ENCODE measurements at regions not wholly inside any gene's neighbourhood (a gene's known extent, or its start where the extent isn't known, plus 50 kb on each side); places are given as distances from the start of the nearest gene placed in this dataset.

- no TSS peak for BruUV-seq (replicated peaks)
- Histone ChIP-seq H3K27me3 (ENCODE audit: insufficient read depth, low read depth) (peaks cover 58% of the 10 kb centered on the region), H2AFZ (no peak overlapping the region), H3K4me1 (replicated peaks; ENCODE audit: insufficient read depth) (no peaks in the 10 kb centered on the region), H3K36me3 (ENCODE audit: low read depth) (no peaks in the 10 kb centered on the region), H3K79me2 (ENCODE audit: low read depth) (no peaks in the 10 kb centered on the region), H3K27ac (no peak overlapping the region), H3K4me3 (no peak overlapping the region), H3F3A (ENCODE audit: insufficient read depth, low read depth) (no peaks in the 10 kb centered on the region), H3K4me2 (no peak overlapping the region), H3K9me3 (ENCODE audit: insufficient read depth, low read depth) (no peaks in the 10 kb centered on the region), H3K9me2 (ENCODE audit: insufficient read depth) (no peaks in the 10 kb centered on the region), H4K20me1 (ENCODE audit: insufficient read depth) (no peaks in the 10 kb centered on the region)
- ChIA-PET CTCF (no interaction called here), POLR2A (ENCODE audit: unreplicated experiment) (no interaction called here)
- TF ChIP-seq CTCF (conservative IDR thresholded peaks at IDR 0.05) (no peak), EZH2 (IDR thresholded peaks at IDR 0.05; ENCODE audit: low read depth) (no peak)
- no peak for DNase-seq
- intact Hi-C loops (cut with micrococcal nuclease; ENCODE audit: unreplicated experiment): no loop called here
These were observed 101.8 kb upstream of the CCND2 start for GRCh38 chr12:4171742-4172141.

GRCh38 chr12:4169959-4170358 lies 103.6 kb upstream of the CCND2 start:
- Histone ChIP-seq H3K36me3 (ENCODE audit: low read depth) (no peaks in the 10 kb centered on the region), H4K20me1 (ENCODE audit: insufficient read depth) (no peaks in the 10 kb centered on the region), H3K27ac (no peak overlapping the region), H3K4me2 (no peak overlapping the region), H2AFZ (no peak overlapping the region), H3K79me2 (ENCODE audit: low read depth) (no peaks in the 10 kb centered on the region), H3K9me2 (ENCODE audit: insufficient read depth) (no peaks in the 10 kb centered on the region), H3K27me3 (ENCODE audit: insufficient read depth, low read depth) (peaks cover 57% of the 10 kb centered on the region), H3K4me1 (replicated peaks; ENCODE audit: insufficient read depth) (no peaks in the 10 kb centered on the region), H3F3A (ENCODE audit: insufficient read depth, low read depth) (no peaks in the 10 kb centered on the region), H3K4me3 (no peak overlapping the region), H3K9me3 (ENCODE audit: insufficient read depth, low read depth) (no peaks in the 10 kb centered on the region)
- CTCF ChIA-PET: no interaction called here
- intact Hi-C loops (cut with micrococcal nuclease; ENCODE audit: unreplicated experiment): no loop called here
- no TSS peak for BruUV-seq (replicated peaks)
- TF ChIP-seq CTCF (conservative IDR thresholded peaks at IDR 0.05) (no peak), EZH2 (IDR thresholded peaks at IDR 0.05; ENCODE audit: low read depth) (no peak)
- DNase-seq: no peak
- POLR2A ChIA-PET (ENCODE audit: unreplicated experiment): no interaction called here

GRCh38 chr12:4169531-4169930 lies 104.0 kb upstream of the CCND2 start:
- Histone ChIP-seq H3F3A (ENCODE audit: insufficient read depth, low read depth) (no peaks in the 10 kb centered on the region), H3K36me3 (ENCODE audit: low read depth) (no peaks in the 10 kb centered on the region), H3K4me2 (no peak overlapping the region), H3K27me3 (ENCODE audit: insufficient read depth, low read depth) (peaks cover 57% of the 10 kb centered on the region), H3K79me2 (ENCODE audit: low read depth) (no peaks in the 10 kb centered on the region), H2AFZ (no peak overlapping the region), H3K4me3 (no peak overlapping the region), H3K9me2 (ENCODE audit: insufficient read depth) (no peaks in the 10 kb centered on the region), H3K9me3 (ENCODE audit: insufficient read depth, low read depth) (no peaks in the 10 kb centered on the region), H3K27ac (no peak overlapping the region), H3K4me1 (replicated peaks; ENCODE audit: insufficient read depth) (no peaks in the 10 kb centered on the region), H4K20me1 (ENCODE audit: insufficient read depth) (no peaks in the 10 kb centered on the region)
- BruUV-seq (replicated peaks): no TSS peak
- intact Hi-C loops (cut with micrococcal nuclease; ENCODE audit: unreplicated experiment): no loop called here
- TF ChIP-seq CTCF (conservative IDR thresholded peaks at IDR 0.05) (no peak), EZH2 (IDR thresholded peaks at IDR 0.05; ENCODE audit: low read depth) (no peak)
- no peak for DNase-seq
- POLR2A ChIA-PET (ENCODE audit: unreplicated experiment): no interaction called here
- CTCF ChIA-PET: no interaction called here

Measured in PC-9 (cell line).